ENCODE measurements at regions not wholly inside any gene's neighbourhood (a gene's known extent, or its start where the extent isn't known, plus 50 kb on each side); places are given as distances from the start of the nearest gene placed in this dataset.

GRCh38 chr3:22691407-22691806 lies 511.7 kb upstream of the UBE2E2 start:
- TF ChIP-seq POLR2A (IDR thresholded peaks at IDR 0.05) (no peak), CTCF (IDR thresholded peaks at IDR 0.05) (no peak)
